ENCODE measurements at regions not wholly inside any gene's neighbourhood (a gene's known extent, or its start where the extent isn't known, plus 50 kb on each side); places are given as distances from the start of the nearest gene placed in this dataset.

DNA sequence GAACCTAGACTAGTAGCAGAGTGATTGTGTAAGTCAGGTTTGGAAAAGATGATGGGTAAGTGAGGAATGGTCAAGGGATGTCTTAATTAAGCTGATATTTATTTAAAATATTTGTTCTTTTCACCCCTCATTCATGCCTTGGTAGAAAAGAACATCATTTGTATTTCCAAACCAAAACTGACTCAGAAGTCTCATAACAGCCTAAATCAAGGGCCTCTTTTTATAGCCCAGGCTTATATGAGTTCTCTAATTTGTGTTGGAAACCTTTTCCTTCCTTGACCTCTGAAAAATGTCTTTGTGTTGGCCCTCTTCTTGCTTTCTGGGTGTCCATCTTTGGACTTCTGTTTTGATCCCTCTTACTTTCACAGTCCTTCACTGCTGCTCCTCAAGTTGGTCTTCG, 1428.2 kb downstream of the MRPL39 start:
- no peaks in the 10 kb centered on the region for H3K27me3 Mint-ChIP-seq
- POLR2A ChIA-PET: no interaction called here
- DNase-seq (no peak), ATAC-seq (no peak)
- no peak overlapping the region for H3K4me3 Mint-ChIP-seq
- Histone ChIP-seq H3K27ac (ENCODE audit: low read depth, low read length) (no peak overlapping the region), H3K9me3 (ENCODE audit: control insufficient read depth in 2 of 3, low read length in 3 of 3) (no peaks in the 10 kb centered on the region), H3K36me3 (ENCODE audit: control insufficient read depth in 2 of 3, insufficient read depth in 3 of 3, low read length in 3 of 3) (no peaks in the 10 kb centered on the region), H3K4me1 (ENCODE audit: control insufficient read depth in 2 of 2, insufficient read depth in 2 of 2, low read length in 2 of 2) (no peaks in the 10 kb centered on the region), H3K27me3 (ENCODE audit: control insufficient read depth in 2 of 2, insufficient read depth in 2 of 2, low read length in 2 of 2) (no peaks in the 10 kb centered on the region), H3K4me3 (ENCODE audit: low read length) (no peak overlapping the region)
- CTCF ChIA-PET: no interaction called here
- H3K36me3 Mint-ChIP-seq: no peaks in the 10 kb centered on the region
- H3K9me3 Mint-ChIP-seq: peaks cover 0 to 20% (median 9%) of the 10 kb centered on the region in 11 donors
- no peak overlapping the region for H3K27ac Mint-ChIP-seq
- intact Hi-C loops (cut with micrococcal nuclease): no loop called here
- no peaks in the 10 kb centered on the region for H3K4me1 Mint-ChIP-seq

DNA sequence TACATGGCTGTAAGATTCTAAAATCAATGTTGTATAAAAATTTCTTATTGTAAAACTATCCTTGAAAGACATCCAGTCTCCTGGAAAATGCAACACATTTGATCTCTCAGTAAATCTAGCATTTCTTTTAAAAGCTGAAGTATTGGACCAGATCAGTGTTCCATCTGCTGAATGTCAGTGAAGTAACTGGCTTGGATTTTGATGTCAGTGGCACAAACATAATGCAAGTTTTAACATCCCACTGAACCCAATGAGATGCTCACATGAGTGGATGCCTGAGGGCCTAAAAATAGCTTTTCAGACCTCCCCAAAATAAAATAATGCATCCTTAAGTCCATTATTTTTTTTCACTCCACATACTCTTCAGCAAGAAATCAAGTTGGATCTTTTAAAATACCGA, 1432.2 kb downstream of the MRPL39 start:
- POLR2A ChIA-PET: no interaction called here
- ATAC-seq (no peak), DNase-seq (no peak)
- no peak overlapping the region for H3K27ac Mint-ChIP-seq
- Histone ChIP-seq H3K27ac (ENCODE audit: low read depth, low read length) (no peak overlapping the region), H3K27me3 (ENCODE audit: control insufficient read depth in 2 of 2, insufficient read depth in 2 of 2, low read length in 2 of 2) (no peaks in the 10 kb centered on the region), H3K4me3 (ENCODE audit: low read length) (no peak overlapping the region), H3K4me1 (ENCODE audit: control insufficient read depth in 2 of 2, insufficient read depth in 2 of 2, low read length in 2 of 2) (no peaks in the 10 kb centered on the region), H3K36me3 (ENCODE audit: control insufficient read depth in 2 of 3, insufficient read depth in 3 of 3, low read length in 3 of 3) (no peaks in the 10 kb centered on the region), H3K9me3 (ENCODE audit: control insufficient read depth in 2 of 3, low read length in 3 of 3) (no peaks in the 10 kb centered on the region)
- H3K4me3 Mint-ChIP-seq: no peak overlapping the region
- H3K9me3 Mint-ChIP-seq: peaks cover 0 to 17% (median 9%) of the 10 kb centered on the region in 11 donors
- H3K4me1 Mint-ChIP-seq: no peaks in the 10 kb centered on the region
- no peaks in the 10 kb centered on the region for H3K36me3 Mint-ChIP-seq
- no peaks in the 10 kb centered on the region for H3K27me3 Mint-ChIP-seq
- intact Hi-C loops (cut with micrococcal nuclease): no loop called here
- CTCF ChIA-PET: no interaction called here

DNA sequence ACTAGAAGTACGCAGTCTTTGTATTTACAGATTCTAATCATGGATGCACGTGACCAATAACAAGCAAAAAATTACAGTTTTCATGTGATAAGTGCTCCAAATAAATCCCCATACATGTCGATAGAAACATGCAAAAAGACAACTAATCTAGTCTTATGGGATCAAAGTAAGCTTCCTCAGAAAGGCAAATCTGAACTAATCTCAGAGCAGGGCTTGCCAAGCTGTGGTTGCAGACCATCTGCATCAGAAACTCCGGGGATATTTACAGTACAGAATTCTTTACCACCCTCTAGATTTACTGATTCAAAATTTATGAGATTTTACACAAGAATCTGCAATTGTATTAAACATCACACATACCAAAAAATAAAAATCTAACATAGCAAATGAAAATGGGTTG, 1435.5 kb downstream of the MRPL39 start:
- Mint-ChIP-seq H3K9me3 (peaks cover 0 to 3% (median 0%) of the 10 kb centered on the region in 11 donors), H3K4me3 (no peak overlapping the region), H3K36me3 (no peaks in the 10 kb centered on the region), H3K27me3 (no peaks in the 10 kb centered on the region), H3K4me1 (no peaks in the 10 kb centered on the region), H3K27ac (no peak overlapping the region)
- no peaks in the 10 kb centered on the region for H3K36me3 ChIP-seq (ENCODE audit: control insufficient read depth in 2 of 3, insufficient read depth in 3 of 3, low read length in 3 of 3)
- intact Hi-C loops (cut with micrococcal nuclease): no loop called here
- no peaks in the 10 kb centered on the region for H3K4me1 ChIP-seq (ENCODE audit: control insufficient read depth in 2 of 2, insufficient read depth in 2 of 2, low read length in 2 of 2)
- H3K4me3 ChIP-seq (ENCODE audit: low read length): no peak overlapping the region
- CTCF ChIA-PET: no interaction called here
- POLR2A ChIA-PET: no interaction called here
- H3K9me3 ChIP-seq (ENCODE audit: control insufficient read depth in 2 of 3, low read length in 3 of 3): no peaks in the 10 kb centered on the region
- no peak overlapping the region for H3K27ac ChIP-seq (ENCODE audit: low read depth, low read length)
- no peak for ATAC-seq
- H3K27me3 ChIP-seq (ENCODE audit: control insufficient read depth in 2 of 2, insufficient read depth in 2 of 2, low read length in 2 of 2): no peaks in the 10 kb centered on the region
- DNase-seq: no peak

DNA sequence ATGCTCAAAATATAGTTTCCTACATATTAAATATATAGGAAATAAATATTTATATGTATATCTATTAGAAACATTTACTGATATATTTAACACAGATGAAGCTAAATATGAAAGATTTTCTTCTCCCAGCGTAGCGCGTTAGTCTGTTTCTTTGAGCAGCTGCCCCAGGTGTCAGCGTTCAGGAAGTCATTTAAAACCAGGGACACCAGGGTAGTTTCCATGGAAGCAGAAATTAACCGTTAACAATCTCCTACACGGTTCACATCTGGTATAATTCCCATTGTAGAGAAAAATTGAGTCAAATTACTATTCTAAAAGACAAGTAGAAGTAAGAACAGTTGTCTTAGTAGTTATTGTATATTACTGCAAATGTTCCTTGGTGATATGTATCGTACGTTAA, 1443.7 kb downstream of the MRPL39 start:
- no peaks in the 10 kb centered on the region for H3K27me3 ChIP-seq (ENCODE audit: control insufficient read depth in 2 of 2, insufficient read depth in 2 of 2, low read length in 2 of 2)
- intact Hi-C loops (cut with micrococcal nuclease): no loop called here

DNA sequence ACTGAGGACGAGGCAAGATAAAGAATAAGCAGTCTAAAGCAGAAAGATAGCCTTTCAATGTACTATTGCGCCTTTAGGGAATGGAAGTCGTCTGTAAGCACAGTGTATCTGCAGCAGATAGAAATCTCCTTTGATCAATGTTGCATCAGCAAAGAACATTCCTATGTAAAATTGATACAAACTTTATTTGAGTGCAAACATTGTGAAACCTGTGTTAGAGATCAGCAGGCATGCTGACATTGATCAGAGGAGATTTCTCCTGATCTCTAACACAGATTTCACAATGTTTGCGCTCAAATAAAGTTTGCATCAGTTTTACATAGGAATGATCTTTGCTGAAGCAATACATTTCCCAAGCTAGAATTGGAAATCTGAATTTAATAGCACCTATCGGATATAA, 1446.8 kb downstream of the MRPL39 start:
- Mint-ChIP-seq H3K4me1 (no peaks in the 10 kb centered on the region), H3K27ac (no peak overlapping the region), H3K27me3 (no peaks in the 10 kb centered on the region), H3K36me3 (no peaks in the 10 kb centered on the region), H3K9me3 (peaks cover 0 to 2% (median 0%) of the 10 kb centered on the region in 11 donors), H3K4me3 (no peak overlapping the region)
- H3K9me3 ChIP-seq (ENCODE audit: control insufficient read depth in 2 of 3, low read length in 3 of 3): no peaks in the 10 kb centered on the region
- POLR2A ChIA-PET: no interaction called here
- H3K36me3 ChIP-seq (ENCODE audit: control insufficient read depth in 2 of 3, insufficient read depth in 3 of 3, low read length in 3 of 3): no peaks in the 10 kb centered on the region
- no peak for DNase-seq
- no peak overlapping the region for H3K4me3 ChIP-seq (ENCODE audit: low read length)
- no peak overlapping the region for H3K27ac ChIP-seq (ENCODE audit: low read depth, low read length)
- H3K27me3 ChIP-seq (ENCODE audit: control insufficient read depth in 2 of 2, insufficient read depth in 2 of 2, low read length in 2 of 2): no peaks in the 10 kb centered on the region
- ATAC-seq: no peak
- intact Hi-C loops (cut with micrococcal nuclease): no loop called here
- no peaks in the 10 kb centered on the region for H3K4me1 ChIP-seq (ENCODE audit: control insufficient read depth in 2 of 2, insufficient read depth in 2 of 2, low read length in 2 of 2)
- CTCF ChIA-PET: no interaction called here

More for the DNA sequence above, 1443.7 kb downstream of the MRPL39 start:
- H3K27me3 Mint-ChIP-seq: no peaks in the 10 kb centered on the region
- H3K36me3 Mint-ChIP-seq: no peaks in the 10 kb centered on the region
- POLR2A ChIA-PET: no interaction called here
- CTCF ChIA-PET: no interaction called here
- peaks cover 0 to 3% (median 0%) of the 10 kb centered on the region in 11 donors for H3K9me3 Mint-ChIP-seq
- Histone ChIP-seq H3K4me1 (ENCODE audit: control insufficient read depth in 2 of 2, insufficient read depth in 2 of 2, low read length in 2 of 2) (no peaks in the 10 kb centered on the region), H3K36me3 (ENCODE audit: control insufficient read depth in 2 of 3, insufficient read depth in 3 of 3, low read length in 3 of 3) (no peaks in the 10 kb centered on the region), H3K9me3 (ENCODE audit: control insufficient read depth in 2 of 3, low read length in 3 of 3) (no peaks in the 10 kb centered on the region), H3K4me3 (ENCODE audit: low read length) (no peak overlapping the region), H3K27ac (ENCODE audit: low read depth, low read length) (no peak overlapping the region)
- no peak overlapping the region for H3K27ac Mint-ChIP-seq
- no peaks in the 10 kb centered on the region for H3K4me1 Mint-ChIP-seq
- no peak overlapping the region for H3K4me3 Mint-ChIP-seq
- DNase-seq: no peak
- no peak for ATAC-seq

DNA sequence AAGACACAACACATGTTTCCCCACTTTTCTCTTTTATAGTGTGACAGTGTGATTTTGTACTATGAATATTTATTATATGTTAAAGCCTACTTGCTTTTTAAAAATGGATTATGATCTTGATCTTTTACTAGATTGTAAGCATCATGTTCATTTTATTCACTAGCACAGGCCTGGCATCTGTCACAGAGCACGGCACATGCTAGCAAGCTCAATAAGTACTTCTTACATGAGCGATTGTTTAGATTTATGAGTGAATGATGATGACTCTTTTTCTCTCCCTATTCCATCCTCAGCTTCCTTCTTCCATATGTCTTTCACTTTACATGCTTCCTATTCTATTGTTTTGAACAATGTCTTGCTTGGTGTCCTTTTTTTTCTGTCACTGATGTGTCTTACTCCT, 1454.1 kb downstream of the MRPL39 start:
- intact Hi-C loops (cut with micrococcal nuclease): no loop called here
- H3K27ac Mint-ChIP-seq: no peak overlapping the region

DNA sequence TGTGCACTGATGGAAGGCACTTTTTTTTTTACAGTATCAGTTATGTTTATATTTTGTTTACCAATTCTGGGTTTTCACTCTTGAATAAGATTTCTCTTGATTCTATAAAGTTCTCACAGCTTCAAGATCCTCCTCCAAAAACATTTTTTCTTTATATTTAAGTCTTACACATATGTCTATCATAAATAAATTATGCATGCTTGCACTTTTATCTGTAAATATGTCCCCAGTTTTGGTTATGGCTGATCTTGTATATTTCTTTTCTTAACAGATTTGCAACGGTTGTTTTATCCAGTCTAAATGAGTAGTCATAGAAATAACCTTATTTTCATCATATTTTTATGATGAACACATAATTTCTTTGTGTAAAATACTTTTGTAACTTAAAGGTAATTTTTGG, 1456.5 kb downstream of the MRPL39 start:
- Mint-ChIP-seq H3K27me3 (no peaks in the 10 kb centered on the region), H3K4me3 (no peak overlapping the region), H3K36me3 (no peaks in the 10 kb centered on the region), H3K9me3 (no peaks in the 10 kb centered on the region), H3K27ac (no peak overlapping the region), H3K4me1 (no peaks in the 10 kb centered on the region)
- no peaks in the 10 kb centered on the region for H3K27me3 ChIP-seq (ENCODE audit: control insufficient read depth in 2 of 2, insufficient read depth in 2 of 2, low read length in 2 of 2)
- no peaks in the 10 kb centered on the region for H3K9me3 ChIP-seq (ENCODE audit: control insufficient read depth in 2 of 3, low read length in 3 of 3)
- no peak overlapping the region for H3K4me3 ChIP-seq (ENCODE audit: low read length)
- CTCF ChIA-PET: no interaction called here
- H3K27ac ChIP-seq (ENCODE audit: low read depth, low read length): no peak overlapping the region
- H3K4me1 ChIP-seq (ENCODE audit: control insufficient read depth in 2 of 2, insufficient read depth in 2 of 2, low read length in 2 of 2): no peaks in the 10 kb centered on the region
- DNase-seq: no peak
- POLR2A ChIA-PET: no interaction called here
- H3K36me3 ChIP-seq (ENCODE audit: control insufficient read depth in 2 of 3, insufficient read depth in 3 of 3, low read length in 3 of 3): no peaks in the 10 kb centered on the region
- ATAC-seq: no peak
- intact Hi-C loops (cut with micrococcal nuclease): no loop called here

More for the DNA sequence above, 1454.1 kb downstream of the MRPL39 start:
- Mint-ChIP-seq H3K27me3 (no peaks in the 10 kb centered on the region), H3K4me1 (no peaks in the 10 kb centered on the region), H3K9me3 (no peaks in the 10 kb centered on the region), H3K36me3 (no peaks in the 10 kb centered on the region), H3K4me3 (no peak overlapping the region)
- no peaks in the 10 kb centered on the region for H3K9me3 ChIP-seq (ENCODE audit: control insufficient read depth in 2 of 3, low read length in 3 of 3)
- H3K27ac ChIP-seq (ENCODE audit: low read depth, low read length): no peak overlapping the region
- no peak for DNase-seq
- no peaks in the 10 kb centered on the region for H3K27me3 ChIP-seq (ENCODE audit: control insufficient read depth in 2 of 2, insufficient read depth in 2 of 2, low read length in 2 of 2)
- H3K4me1 ChIP-seq (ENCODE audit: control insufficient read depth in 2 of 2, insufficient read depth in 2 of 2, low read length in 2 of 2): no peaks in the 10 kb centered on the region
- no peaks in the 10 kb centered on the region for H3K36me3 ChIP-seq (ENCODE audit: control insufficient read depth in 2 of 3, insufficient read depth in 3 of 3, low read length in 3 of 3)
- CTCF ChIA-PET: no interaction called here
- POLR2A ChIA-PET: no interaction called here
- no peak for ATAC-seq
- H3K4me3 ChIP-seq (ENCODE audit: low read length): no peak overlapping the region
